DOHH2 (cell line): ENCODE measurements at regions not wholly inside any gene's neighbourhood (a gene's known extent, or its start where the extent isn't known, plus 50 kb on each side); places are given as distances from the start of the nearest gene placed in this dataset.

Source experiments
- H3F3A ChIP-seq: fragments of 200-600 bp; sonication (generic), shearing (Covaris generic); 2 replicates; pipeline ENCODE4 v1.6.0; 2016; ENCODE audit warnings: antibody characterized with exemption, mild to moderate bottlenecking; ENCODE audit not compliant: control insufficient read depth, insufficient read depth
- H3K27ac ChIP-seq: fragments of 200-600 bp; sonication (generic); 2 replicates; pipeline ENCODE4 v1.5.1; 2014; ENCODE audit warnings: low read depth, mild to moderate bottlenecking, low read length, moderate library complexity
- H3K27me3 ChIP-seq: fragments of 200-600 bp; sonication (generic); 2 replicates; pipeline ENCODE4 v1.6.1; 2014; ENCODE audit warnings: mild to moderate bottlenecking, low read length, mixed read lengths; ENCODE audit not compliant: control insufficient read depth
- H3K36me3 ChIP-seq: fragments of 200-600 bp; sonication (generic); 2 replicates; pipeline ENCODE4 v1.6.1; 2014; ENCODE audit warnings: mild to moderate bottlenecking, low read length, moderate library complexity, mixed read lengths; ENCODE audit not compliant: control insufficient read depth
- H3K4me1 ChIP-seq: fragments of 200-600 bp; sonication (generic); 2 replicates; pipeline ENCODE4 v1.6.1; 2014; ENCODE audit warnings: mild to moderate bottlenecking, low read length, mixed read lengths; ENCODE audit not compliant: control insufficient read depth
- H3K4me2 ChIP-seq: fragments of 200-600 bp; sonication (generic); 2 replicates; pipeline ENCODE4 v1.6.0; 2014; ENCODE audit warnings: mild to moderate bottlenecking, low read length, moderate library complexity
- H3K4me3 ChIP-seq: fragments of 200-600 bp; sonication (generic); 2 replicates; pipeline ENCODE4 v1.5.1; 2014; ENCODE audit warnings: mild to moderate bottlenecking, low read length, mixed read lengths
- H3K79me2 ChIP-seq: fragments of 200-600 bp; sonication (generic); 2 replicates; pipeline ENCODE4 v1.6.1; 2014; ENCODE audit warnings: mild to moderate bottlenecking, low read length, mixed read lengths; ENCODE audit not compliant: control insufficient read depth
- H3K9me2 ChIP-seq: fragments of 200-600 bp; sonication (generic); replicated peaks from 2 replicates; pipeline ENCODE4 v1.6.1; 2014; ENCODE audit warnings: mild to moderate bottlenecking, low read length, mixed read lengths; ENCODE audit not compliant: control insufficient read depth
- H3K9me3 ChIP-seq: fragments of 200-600 bp; sonication (generic); 2 replicates; pipeline ENCODE4 v1.6.1; 2014; ENCODE audit warnings: antibody characterized with exemption, low read length, mixed read lengths; ENCODE audit not compliant: control insufficient read depth, insufficient read depth
- H4K20me1 ChIP-seq: fragments of 200-600 bp; sonication (generic); 2 replicates; pipeline ENCODE4 v1.6.0; 2014; ENCODE audit warnings: low read depth, mild to moderate bottlenecking, antibody characterized with exemption, low read length, moderate library complexity; ENCODE audit not compliant: control insufficient read depth, insufficient read depth
- EZH2phosphoT487 ChIP-seq: fragments of 200-600 bp; sonication (generic); IDR thresholded peaks from 2 replicates; pipeline ENCODE4 v1.6.1; 2017; ENCODE audit warnings: borderline replicate concordance, mild to moderate bottlenecking, antibody characterized with exemption, low read length, moderate library complexity, mixed read lengths
- TF ChIP-seq, protein P1 (sequence below): fragments of 200-600 bp; sonication (generic); IDR thresholded peaks from one replicate; pipeline ENCODE4 v1.5.1; 2014; ENCODE audit warnings: antibody characterized with exemption, mild to moderate bottlenecking, low read depth, low read length; ENCODE audit not compliant: poor library complexity, severe bottlenecking

DNA sequence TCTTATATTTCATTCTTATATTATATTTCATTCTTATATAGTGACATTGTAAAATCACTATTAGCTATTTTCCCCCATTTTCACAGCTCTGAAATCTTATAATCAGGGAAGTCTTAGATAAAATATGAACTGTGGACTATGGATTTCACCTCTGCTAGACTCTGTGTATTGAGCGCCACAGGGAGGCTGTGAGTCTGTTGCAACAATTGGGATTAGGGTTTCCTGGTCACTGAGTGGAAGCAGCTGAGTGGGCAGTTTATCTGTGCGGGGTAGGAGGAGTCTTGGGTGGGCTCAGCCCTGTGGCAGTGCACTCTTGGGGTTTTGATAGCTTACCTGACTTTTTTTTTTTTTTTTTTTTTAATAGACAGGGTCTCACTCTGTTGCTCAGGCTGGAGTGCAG, 249.5 kb downstream of the PTTG2 start:
- no peak overlapping the region for H3K27ac ChIP-seq
- H3K9me2 ChIP-seq = no peaks in the 10 kb centered on the region
- no peaks in the 10 kb centered on the region for H3K36me3 ChIP-seq
- H3K79me2 ChIP-seq = no peaks in the 10 kb centered on the region
- H3F3A ChIP-seq = no peaks in the 10 kb centered on the region
- H3K9me3 ChIP-seq = no peaks in the 10 kb centered on the region
- H3K27me3 ChIP-seq = no peaks in the 10 kb centered on the region
- no peak overlapping the region for H3K4me3 ChIP-seq
- TF ChIP-seq, protein P1, sequence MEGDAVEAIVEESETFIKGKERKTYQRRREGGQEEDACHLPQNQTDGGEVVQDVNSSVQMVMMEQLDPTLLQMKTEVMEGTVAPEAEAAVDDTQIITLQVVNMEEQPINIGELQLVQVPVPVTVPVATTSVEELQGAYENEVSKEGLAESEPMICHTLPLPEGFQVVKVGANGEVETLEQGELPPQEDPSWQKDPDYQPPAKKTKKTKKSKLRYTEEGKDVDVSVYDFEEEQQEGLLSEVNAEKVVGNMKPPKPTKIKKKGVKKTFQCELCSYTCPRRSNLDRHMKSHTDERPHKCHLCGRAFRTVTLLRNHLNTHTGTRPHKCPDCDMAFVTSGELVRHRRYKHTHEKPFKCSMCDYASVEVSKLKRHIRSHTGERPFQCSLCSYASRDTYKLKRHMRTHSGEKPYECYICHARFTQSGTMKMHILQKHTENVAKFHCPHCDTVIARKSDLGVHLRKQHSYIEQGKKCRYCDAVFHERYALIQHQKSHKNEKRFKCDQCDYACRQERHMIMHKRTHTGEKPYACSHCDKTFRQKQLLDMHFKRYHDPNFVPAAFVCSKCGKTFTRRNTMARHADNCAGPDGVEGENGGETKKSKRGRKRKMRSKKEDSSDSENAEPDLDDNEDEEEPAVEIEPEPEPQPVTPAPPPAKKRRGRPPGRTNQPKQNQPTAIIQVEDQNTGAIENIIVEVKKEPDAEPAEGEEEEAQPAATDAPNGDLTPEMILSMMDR = no peak
- no peak for TF ChIP-seq EZH2phosphoT487
- H4K20me1 ChIP-seq = no peaks in the 10 kb centered on the region
- no peaks in the 10 kb centered on the region for H3K4me1 ChIP-seq
- no peak overlapping the region for H3K4me2 ChIP-seq

DNA sequence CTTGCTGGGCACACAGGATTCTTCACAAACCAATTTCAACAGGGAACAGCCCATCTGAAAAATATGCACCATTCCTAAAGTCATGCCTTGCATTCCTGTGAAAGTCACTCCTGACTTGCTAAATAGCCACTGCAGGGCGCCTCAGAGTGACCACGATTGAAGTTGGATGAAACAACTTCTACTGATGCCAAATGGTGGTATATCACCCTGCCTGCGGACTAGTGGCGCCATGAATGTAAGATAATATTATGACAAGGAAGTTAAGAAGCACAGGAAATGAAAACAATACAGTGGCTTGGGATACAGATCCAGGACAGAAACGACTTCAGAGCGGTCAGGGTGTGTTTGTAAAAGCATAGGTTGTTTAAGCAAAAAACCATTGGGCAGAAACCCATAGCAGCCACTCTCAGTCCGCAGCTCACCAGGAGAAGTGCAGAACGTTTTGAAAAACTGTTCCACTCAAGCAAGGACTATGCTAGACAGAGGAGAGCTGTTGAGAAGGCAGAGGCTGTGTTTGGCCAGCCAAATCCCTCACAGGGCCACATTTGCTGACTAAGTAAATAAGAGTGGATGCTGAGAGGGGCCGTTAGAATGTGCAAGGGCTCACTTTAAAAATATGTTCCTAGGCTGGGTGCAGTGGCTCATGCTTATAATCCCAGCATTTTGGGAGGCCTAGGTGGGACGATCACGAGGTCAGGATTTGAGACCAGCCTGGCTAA, 250.4 kb downstream of the PTTG2 start:
- H3K9me3 ChIP-seq = no peaks in the 10 kb centered on the region
- no peak overlapping the region for H3K27ac ChIP-seq
- no peaks in the 10 kb centered on the region for H3K36me3 ChIP-seq
- no peak overlapping the region for H3K4me2 ChIP-seq
- H3K27me3 ChIP-seq = no peaks in the 10 kb centered on the region
- no peak for TF ChIP-seq EZH2phosphoT487
- TF ChIP-seq, protein P1 = no peak
- H3K9me2 ChIP-seq = no peaks in the 10 kb centered on the region
- H3K79me2 ChIP-seq = no peaks in the 10 kb centered on the region
- H3K4me3 ChIP-seq = no peak overlapping the region
- H3K4me1 ChIP-seq = no peaks in the 10 kb centered on the region
- H3F3A ChIP-seq = no peaks in the 10 kb centered on the region
- no peaks in the 10 kb centered on the region for H4K20me1 ChIP-seq

DNA sequence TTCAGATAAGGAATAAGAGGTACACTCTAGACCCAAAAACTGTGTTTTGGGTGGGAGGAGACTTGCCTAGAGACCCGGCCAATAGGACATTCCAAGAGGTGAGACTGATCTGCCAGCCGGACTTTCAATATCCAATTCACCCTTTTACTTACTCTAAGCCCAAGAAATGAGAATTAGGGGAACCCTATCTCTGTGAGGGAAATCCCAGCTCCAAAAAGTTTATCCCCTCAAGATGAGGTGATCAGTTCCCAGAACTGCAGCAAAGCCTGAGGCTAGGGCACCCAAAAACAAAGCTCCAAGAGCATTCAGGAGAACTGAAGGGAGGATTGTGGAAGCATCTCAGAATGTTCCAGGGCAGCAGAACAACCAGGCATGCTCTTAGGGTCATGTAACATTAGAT, 251.7 kb downstream of the PTTG2 start:
- Histone ChIP-seq H3K9me3 (no peaks in the 10 kb centered on the region), H4K20me1 (no peaks in the 10 kb centered on the region), H3K9me2 (no peaks in the 10 kb centered on the region), H3K4me2 (no peak overlapping the region), H3K4me3 (no peak overlapping the region), H3K4me1 (no peaks in the 10 kb centered on the region), H3K36me3 (no peaks in the 10 kb centered on the region), H3K27ac (no peak overlapping the region), H3K27me3 (no peaks in the 10 kb centered on the region), H3K79me2 (no peaks in the 10 kb centered on the region), H3F3A (no peaks in the 10 kb centered on the region)
- TF ChIP-seq, protein P1 = no peak
- no peak for TF ChIP-seq EZH2phosphoT487
